Endometrial microvascular endothelial cells (primary cell): ENCODE measurements at regions not wholly inside any gene's neighbourhood (a gene's known extent, or its start where the extent isn't known, plus 50 kb on each side); places are given as distances from the start of the nearest gene placed in this dataset.
"Not testable (repeated sequence)": the region's sequence is repeated elsewhere in the genome, so short reads cannot be mapped to it uniquely, and the experiment has no call there.

Source experiments
- in situ Hi-C: cut with HindIII; loops from 2 replicates; pipeline ENCODE4 v1.10.0; 2017; ENCODE audit warnings: low sequenced_read_pairs, low pct_unique_long_range_greater_than_20kb; ENCODE audit errors: inconsistent ontology term

GRCh38 chr4:38470735-38471262 is 193.2 kb upstream of the KLF3 start:
- in situ Hi-C loops = no loop called here

- in situ Hi-C loops = no loop called here
Measured at GRCh38 chr4:38482696-38483095, 181.3 kb upstream of the KLF3 start.

DNA sequence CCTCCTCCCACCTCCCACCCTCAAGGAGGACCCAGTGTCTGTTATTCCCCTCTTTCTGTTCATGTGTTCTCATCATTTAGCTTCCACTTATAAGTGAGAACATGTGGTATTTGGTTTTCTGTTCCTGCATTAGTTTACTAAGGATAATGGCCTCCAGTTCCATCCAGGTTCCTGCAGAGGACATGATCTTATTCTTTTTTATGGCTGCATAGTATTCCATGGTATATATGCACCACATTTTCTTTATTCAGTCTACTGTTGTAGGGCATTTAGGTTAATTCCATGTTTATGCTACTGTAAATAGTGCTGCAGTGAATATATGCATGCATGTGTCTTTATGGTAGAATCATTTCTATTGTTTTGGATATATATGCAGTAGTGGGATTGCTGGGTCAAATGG is 180.4 kb upstream of the KLF3 start:
- in situ Hi-C loops = not testable (repeated sequence)

DNA sequence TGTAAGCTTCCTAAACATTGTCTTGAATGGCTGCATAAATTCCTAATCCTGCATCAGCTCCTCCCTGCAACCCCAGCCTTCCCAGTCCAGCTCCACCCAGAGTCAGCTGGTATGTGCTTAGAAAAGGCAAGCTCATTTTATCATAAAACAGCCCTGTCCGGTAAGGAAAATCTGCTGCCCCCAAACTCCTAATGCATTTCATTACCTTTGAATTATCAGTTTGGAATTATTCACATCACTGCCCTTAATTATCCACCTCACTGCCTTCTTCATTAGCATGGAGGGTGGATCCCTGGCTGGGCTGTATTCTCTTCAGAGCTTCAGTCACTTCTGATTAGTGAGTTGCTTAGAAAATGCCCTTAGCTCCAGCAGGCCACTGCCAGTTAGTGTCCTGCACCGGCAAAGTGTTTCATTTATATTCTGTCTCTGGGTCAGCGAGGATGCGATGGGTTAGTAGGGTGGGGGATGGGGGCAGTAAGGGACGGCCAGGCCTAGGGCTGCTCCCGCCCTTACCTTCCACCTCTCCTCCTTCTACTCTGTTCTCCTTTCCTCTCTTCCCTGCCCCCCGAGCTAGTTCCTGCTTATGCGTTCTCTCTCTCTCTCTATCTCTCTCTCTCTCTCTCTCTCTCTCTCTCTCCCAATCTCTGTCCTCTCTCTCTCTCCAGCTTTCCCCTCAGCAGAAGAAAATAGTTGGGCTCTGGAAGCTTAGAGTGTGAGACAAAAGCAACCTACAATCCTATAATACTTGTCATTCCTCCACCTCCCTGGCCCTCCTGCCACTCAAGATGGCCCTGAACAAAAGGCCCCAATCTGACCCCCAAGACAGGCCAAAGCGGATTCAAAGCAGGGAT is 174.8 kb upstream of the KLF3 start:
- in situ Hi-C loops = no loop called here

DNA sequence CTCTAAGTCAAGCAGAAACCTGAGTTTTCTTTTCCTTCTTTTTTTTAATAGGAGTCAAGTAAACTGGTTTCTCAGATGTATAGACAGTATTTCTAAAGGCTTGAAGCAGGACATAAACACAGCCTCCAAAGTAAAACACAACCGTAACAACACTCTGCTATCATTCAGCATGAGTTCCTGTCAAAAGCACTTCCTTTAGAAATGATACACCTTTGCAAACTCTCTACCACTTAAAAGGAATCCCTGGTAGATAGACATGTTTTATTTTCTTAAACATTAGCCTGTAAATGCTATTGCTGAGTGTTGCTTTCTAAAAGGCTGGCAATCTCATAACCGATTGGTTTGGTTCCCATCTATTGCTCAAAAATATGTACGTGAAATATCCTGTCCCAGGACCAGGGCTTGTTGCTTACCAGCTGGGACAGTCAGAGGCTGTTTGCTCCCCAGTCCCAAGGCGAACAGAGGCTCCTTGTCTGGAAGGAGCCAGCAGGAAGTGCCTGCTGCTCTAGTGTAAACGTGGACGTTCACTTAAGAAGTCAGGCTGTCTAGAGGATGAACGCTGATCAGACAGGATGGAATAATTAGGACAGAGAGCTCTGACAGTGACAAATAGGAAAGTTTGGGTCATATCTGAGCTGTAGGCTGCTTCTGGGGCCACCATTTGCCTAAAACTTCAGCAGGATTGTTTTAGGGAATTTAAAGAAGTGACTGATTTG is 173.9 kb upstream of the KLF3 start:
- in situ Hi-C loops = no loop called here

- in situ Hi-C loops = no loop called here
Measured at GRCh38 chr4:38490753-38491446, 173.1 kb upstream of the KLF3 start.

- in situ Hi-C loops = no loop called here
Measured at GRCh38 chr4:38491854-38492478, 172.0 kb upstream of the KLF3 start.

- in situ Hi-C loops = no loop called here
Measured at GRCh38 chr4:38493066-38493465, 170.9 kb upstream of the KLF3 start.

- in situ Hi-C loops = no loop called here
Measured at GRCh38 chr4:38495446-38495845, 168.6 kb upstream of the KLF3 start.

DNA sequence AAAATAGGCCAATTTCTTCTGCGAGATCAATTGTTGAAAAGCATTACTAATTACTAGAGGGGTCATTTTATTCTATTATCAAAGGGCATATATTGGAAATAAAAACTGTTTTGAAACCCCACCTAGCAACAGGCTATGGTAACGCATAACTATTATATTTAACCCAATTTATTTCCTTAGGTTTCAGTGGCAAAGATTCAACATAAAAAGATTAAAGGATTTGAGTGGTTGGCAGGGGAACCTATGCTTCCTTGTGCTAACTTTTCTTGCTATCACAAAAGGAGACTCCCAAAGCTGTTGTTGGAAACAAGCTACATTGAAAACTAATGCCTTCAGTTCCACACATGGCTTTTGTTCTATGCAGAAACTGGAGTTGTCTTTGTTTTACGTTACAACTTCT is 166.9 kb upstream of the KLF3 start:
- in situ Hi-C loops = no loop called here

- in situ Hi-C loops = no loop called here
Measured at GRCh38 chr4:38499101-38499500, 164.9 kb upstream of the KLF3 start.

DNA sequence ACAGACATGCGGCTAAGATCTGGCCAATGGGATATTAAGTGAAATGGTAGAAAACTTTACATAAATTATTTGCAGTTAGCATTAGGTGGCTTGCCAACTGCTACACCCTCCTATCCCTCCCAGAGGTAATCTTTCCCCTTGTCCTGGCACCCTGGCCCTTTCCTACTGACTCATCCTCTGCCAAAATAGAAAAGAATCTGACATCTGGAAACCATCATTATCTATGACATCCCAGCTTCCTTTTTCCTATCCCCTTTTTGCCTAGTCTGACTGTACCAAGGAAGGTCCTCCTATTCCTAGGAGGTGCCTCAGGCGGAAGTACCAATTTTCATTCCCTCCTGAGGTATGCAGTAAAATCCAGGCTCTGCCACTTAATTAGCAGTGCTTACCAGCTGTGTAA is 163.6 kb upstream of the KLF3 start:
- in situ Hi-C loops = no loop called here

GRCh38 chr4:38501698-38502097 is 162.3 kb upstream of the KLF3 start:
- in situ Hi-C loops = no loop called here

DNA sequence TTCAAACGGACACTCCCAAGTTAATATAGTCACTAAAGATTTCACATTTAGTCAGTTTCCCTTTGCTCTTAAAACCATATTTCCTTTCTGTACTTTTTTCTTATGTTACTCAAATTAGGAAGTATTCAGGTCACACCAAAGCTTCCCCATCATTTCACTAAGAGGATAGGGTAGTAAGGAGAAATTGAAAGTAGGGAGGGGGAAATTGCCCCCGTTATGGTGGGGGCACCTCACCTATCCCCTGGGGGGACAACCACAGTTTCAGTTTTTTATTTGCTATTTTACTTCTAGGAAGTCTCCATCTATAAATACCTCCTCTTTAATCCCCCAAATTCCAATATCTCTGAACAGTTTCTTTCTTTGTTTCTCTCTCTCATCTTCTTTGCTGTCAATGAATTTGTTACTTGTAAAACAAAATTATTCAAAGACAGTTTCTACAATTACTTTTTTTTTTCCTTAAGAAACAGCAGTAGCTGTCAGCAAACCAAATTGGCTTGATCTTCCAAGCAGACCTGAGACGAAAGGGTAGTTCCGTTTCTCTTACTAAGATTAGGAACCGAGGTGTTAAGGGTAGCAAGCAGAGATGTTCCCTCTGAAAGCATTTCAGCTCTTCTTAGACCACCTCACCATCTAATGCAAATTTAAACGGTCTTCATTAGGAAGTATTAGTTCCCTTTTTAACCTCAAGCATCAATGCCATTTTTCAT is 160.2 kb upstream of the KLF3 start:
- in situ Hi-C loops = no loop called here

GRCh38 chr4:38504396-38504715 is 159.6 kb upstream of the KLF3 start:
- in situ Hi-C loops = no loop called here

- in situ Hi-C loops = no loop called here
Measured at GRCh38 chr4:38509551-38509950, 154.4 kb upstream of the KLF3 start.

DNA sequence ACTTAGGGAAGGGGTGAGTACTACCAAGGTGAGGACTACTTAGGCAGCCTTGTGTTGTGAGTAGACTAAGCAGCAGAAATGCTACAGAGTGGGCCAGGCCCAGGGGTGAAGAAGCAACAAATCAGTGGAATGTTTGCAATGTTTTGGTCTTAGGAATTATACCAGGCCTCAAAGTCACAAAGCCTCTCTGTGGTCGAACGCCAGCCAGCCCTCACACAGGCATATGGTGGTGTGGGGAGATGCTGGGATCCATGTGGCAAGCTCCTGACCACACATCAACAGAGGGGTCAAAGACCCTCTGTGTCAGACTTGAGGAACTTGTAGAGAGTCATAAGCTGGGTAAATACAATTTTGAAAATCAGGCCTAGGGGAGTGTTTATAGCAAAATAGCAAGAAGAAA is 153.8 kb upstream of the KLF3 start:
- in situ Hi-C loops = no loop called here

GRCh38 chr4:38511702-38512101 is 152.3 kb upstream of the KLF3 start:
- in situ Hi-C loops = no loop called here

DNA sequence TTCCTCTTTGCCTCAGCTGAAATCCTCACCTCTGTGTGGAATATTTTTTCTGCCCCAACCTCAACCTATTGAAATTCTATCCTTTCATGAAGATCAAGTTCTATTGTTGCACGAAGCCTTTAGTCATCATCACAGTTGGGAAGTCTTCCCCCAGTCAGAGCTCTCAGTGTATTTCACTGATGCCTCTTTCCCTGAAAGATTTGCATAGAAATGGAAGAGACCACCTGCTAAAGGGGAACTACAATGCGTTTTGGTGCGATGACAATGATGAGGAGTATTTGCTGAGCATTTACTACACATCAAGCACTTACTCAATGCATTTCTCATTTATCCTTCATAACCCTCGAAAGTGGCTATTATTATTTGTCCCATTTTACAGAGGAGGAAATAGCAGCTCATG is 151.2 kb upstream of the KLF3 start:
- in situ Hi-C loops = no loop called here
